ENCODE measurements at regions not wholly inside any gene's neighbourhood (a gene's known extent, or its start where the extent isn't known, plus 50 kb on each side); places are given as distances from the start of the nearest gene placed in this dataset.

- TF ChIP-seq EZH2phosphoT487 (IDR thresholded peaks at IDR 0.05; ENCODE audit: insufficient read depth, low read depth) (no peak), EZH2 (IDR thresholded peaks at IDR 0.05; ENCODE audit: insufficient read depth, poor library complexity, severe bottlenecking) (no peak)
These were observed 74.3 kb upstream of the SALL3 start for GRCh38 chr18:78905334-78905733.
